ENCODE measurements at regions not wholly inside any gene's neighbourhood (a gene's known extent, or its start where the extent isn't known, plus 50 kb on each side); places are given as distances from the start of the nearest gene placed in this dataset.

- Mint-ChIP-seq H3K4me3 (ENCODE audit: unreplicated experiment) (no peak overlapping the region), H3K4me1 (ENCODE audit: unreplicated experiment) (no peaks in the 10 kb centered on the region), H3K9me3 (ENCODE audit: unreplicated experiment) (peaks cover 19% of the 10 kb centered on the region), H3K36me3 (ENCODE audit: unreplicated experiment) (no peaks in the 10 kb centered on the region), H3K27ac (ENCODE audit: unreplicated experiment) (no peak overlapping the region), H3K27me3 (ENCODE audit: unreplicated experiment) (no peaks in the 10 kb centered on the region)
- no peak for TF ChIP-seq CTCF (IDR thresholded peaks at IDR 0.05)
- DNase-seq (ENCODE audit: extremely low spot score, unreplicated experiment), result no peak
These were observed 129.1 kb upstream of the PTPRT start for GRCh38 chr20:43318755-43319297.

DNA sequence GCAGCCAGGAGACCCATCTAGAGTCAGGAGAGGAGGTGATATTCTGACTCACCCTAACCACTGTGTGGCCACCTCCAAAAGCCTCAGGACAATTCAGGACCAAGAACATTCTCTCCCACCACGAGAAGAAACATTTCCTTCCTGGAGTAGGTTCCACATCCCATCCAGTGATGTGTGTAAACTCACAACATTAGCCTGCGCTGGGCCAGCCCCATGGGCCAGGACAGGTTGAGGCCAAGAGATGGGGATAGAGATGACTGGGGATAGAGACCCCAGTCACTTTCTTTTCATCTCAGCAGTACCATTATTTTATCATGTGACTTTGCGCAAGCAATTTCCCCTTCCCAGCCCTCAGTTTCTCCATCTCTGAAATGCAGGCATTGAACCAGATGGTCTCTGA, 126.6 kb upstream of the PTPRT start:
- no peaks in the 10 kb centered on the region for H3K4me1 Mint-ChIP-seq (ENCODE audit: unreplicated experiment)
- H3K36me3 Mint-ChIP-seq (ENCODE audit: unreplicated experiment), result no peaks in the 10 kb centered on the region
- TF ChIP-seq CTCF (IDR thresholded peaks at IDR 0.05), result no peak
- H3K9me3 Mint-ChIP-seq (ENCODE audit: unreplicated experiment), result peaks cover 14% of the 10 kb centered on the region
- H3K27ac Mint-ChIP-seq (ENCODE audit: unreplicated experiment), result no peak overlapping the region
- no peak for DNase-seq (ENCODE audit: extremely low spot score, unreplicated experiment)
- no peak overlapping the region for H3K4me3 Mint-ChIP-seq (ENCODE audit: unreplicated experiment)
- H3K27me3 Mint-ChIP-seq (ENCODE audit: unreplicated experiment), result no peaks in the 10 kb centered on the region

- no peaks in the 10 kb centered on the region for H3K4me1 Mint-ChIP-seq (ENCODE audit: unreplicated experiment)
- TF ChIP-seq CTCF (IDR thresholded peaks at IDR 0.05), result no peak
- DNase-seq (ENCODE audit: extremely low spot score, unreplicated experiment), result no peak
- no peaks in the 10 kb centered on the region for H3K27me3 Mint-ChIP-seq (ENCODE audit: unreplicated experiment)
- no peak overlapping the region for H3K4me3 Mint-ChIP-seq (ENCODE audit: unreplicated experiment)
- no peak overlapping the region for H3K27ac Mint-ChIP-seq (ENCODE audit: unreplicated experiment)
- H3K36me3 Mint-ChIP-seq (ENCODE audit: unreplicated experiment), result no peaks in the 10 kb centered on the region
- H3K9me3 Mint-ChIP-seq (ENCODE audit: unreplicated experiment), result peaks cover 28% of the 10 kb centered on the region
These were observed 119.6 kb upstream of the PTPRT start for GRCh38 chr20:43309266-43309665.

- H3K36me3 Mint-ChIP-seq (ENCODE audit: unreplicated experiment), result no peaks in the 10 kb centered on the region
These were observed 117.1 kb upstream of the PTPRT start for GRCh38 chr20:43306837-43307236.

GRCh38 chr20:43305749-43306148, 116.0 kb upstream of the PTPRT start:
- H3K4me3 Mint-ChIP-seq (ENCODE audit: unreplicated experiment), result no peak overlapping the region
- no peak overlapping the region for H3K27ac Mint-ChIP-seq (ENCODE audit: unreplicated experiment)
- H3K36me3 Mint-ChIP-seq (ENCODE audit: unreplicated experiment), result no peaks in the 10 kb centered on the region
- DNase-seq (ENCODE audit: extremely low spot score, unreplicated experiment), result no peak
- no peak for TF ChIP-seq CTCF (IDR thresholded peaks at IDR 0.05)
- peaks cover 48% of the 10 kb centered on the region for H3K9me3 Mint-ChIP-seq (ENCODE audit: unreplicated experiment)
- H3K27me3 Mint-ChIP-seq (ENCODE audit: unreplicated experiment), result no peaks in the 10 kb centered on the region
- no peaks in the 10 kb centered on the region for H3K4me1 Mint-ChIP-seq (ENCODE audit: unreplicated experiment)

More at GRCh38 chr20:43306837-43307236, 117.1 kb upstream of the PTPRT start:
- Mint-ChIP-seq H3K4me3 (ENCODE audit: unreplicated experiment) (no peak overlapping the region), H3K27ac (ENCODE audit: unreplicated experiment) (no peak overlapping the region), H3K4me1 (ENCODE audit: unreplicated experiment) (no peaks in the 10 kb centered on the region), H3K9me3 (ENCODE audit: unreplicated experiment) (peaks cover 48% of the 10 kb centered on the region), H3K27me3 (ENCODE audit: unreplicated experiment) (no peaks in the 10 kb centered on the region)
- TF ChIP-seq CTCF (IDR thresholded peaks at IDR 0.05), result no peak
- DNase-seq (ENCODE audit: extremely low spot score, unreplicated experiment), result no peak

Data from osteocyte (in vitro differentiated cells).